Testis (tissue), 2 donors: ENCODE measurements at regions not wholly inside any gene's neighbourhood (a gene's known extent, or its start where the extent isn't known, plus 50 kb on each side); places are given as distances from the start of the nearest gene placed in this dataset.

Source experiments
- CTCF ChIP-seq, 3 experiments: fragments of 450-650 bp in 2 of 3; fragments of 200-600 bp in 1 of 3; sonication (generic) in 1 of 3; IDR thresholded peaks; one replicate each; pipeline ENCODE4 v1.5.1; 2016 to 2019; ENCODE audit warnings: antibody characterized with exemption in 3 of 3, mild to moderate bottlenecking in 2 of 3, moderate library complexity in 1 of 3
- POLR2A ChIP-seq: fragments of 450-650 bp; IDR thresholded peaks from one replicate; pipeline ENCODE4 v1.6.1; 2017; ENCODE audit warnings: antibody characterized with exemption, mild to moderate bottlenecking, moderate library complexity

GRCh38 chr4:117773064-117773936, 261.0 kb upstream of the NDST3 start:
- TF ChIP-seq CTCF (IDR thresholded peaks at IDR 0.05) (no peak), POLR2A (no peak)
